GOT3 (cell line): ENCODE measurements at regions not wholly inside any gene's neighbourhood (a gene's known extent, or its start where the extent isn't known, plus 50 kb on each side); places are given as distances from the start of the nearest gene placed in this dataset.
"Not testable (repeated sequence)": the region's sequence is repeated elsewhere in the genome, so short reads cannot be mapped to it uniquely, and the experiment has no call there.

Experiments used
- DNase-seq: peaks from one replicate; lab custom pipeline; 2025; ENCODE audit warnings: mixed read lengths; lab: John Stamatoyannopoulos, UW

DNA sequence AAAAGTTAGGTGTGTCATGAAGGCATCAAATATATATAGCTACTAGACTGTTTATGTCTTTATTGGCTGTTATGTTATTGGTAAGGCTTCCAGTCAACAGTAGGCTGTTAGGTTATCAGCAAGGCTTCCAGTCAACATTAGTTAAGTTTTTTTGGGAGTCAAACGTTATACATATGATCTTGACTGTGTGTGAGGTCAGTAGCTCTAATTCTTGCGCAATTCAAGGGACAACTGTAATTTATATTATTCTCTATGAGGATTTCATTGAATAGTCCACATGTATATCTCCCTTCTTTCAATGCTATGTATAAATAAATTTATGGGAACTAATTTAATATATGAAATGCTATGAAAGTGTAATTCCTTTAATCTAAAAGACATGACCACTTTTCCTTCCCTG is 757.5 kb upstream of the TMEFF2 start:
- no peak for DNase-seq

DNA sequence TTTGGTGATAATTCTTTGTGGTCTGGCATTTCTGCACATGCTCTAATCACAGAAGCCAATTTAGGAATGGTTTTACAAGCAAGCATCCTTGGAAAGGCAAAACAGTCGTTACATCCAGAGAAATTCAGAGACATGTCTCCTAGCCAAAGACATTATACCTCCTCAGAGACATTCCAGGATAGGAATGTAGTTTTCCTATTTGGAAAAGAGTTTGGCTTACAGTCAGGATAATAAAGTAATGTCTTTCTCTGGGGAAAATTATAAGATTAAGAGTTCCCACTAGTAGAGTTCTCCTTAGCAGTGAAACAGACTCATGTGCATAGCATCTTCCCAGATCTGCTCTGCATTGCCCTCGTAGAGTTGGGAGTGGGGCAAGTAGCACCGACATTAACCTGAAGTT is 753.6 kb upstream of the TMEFF2 start:
- DNase-seq, result no peak

DNA sequence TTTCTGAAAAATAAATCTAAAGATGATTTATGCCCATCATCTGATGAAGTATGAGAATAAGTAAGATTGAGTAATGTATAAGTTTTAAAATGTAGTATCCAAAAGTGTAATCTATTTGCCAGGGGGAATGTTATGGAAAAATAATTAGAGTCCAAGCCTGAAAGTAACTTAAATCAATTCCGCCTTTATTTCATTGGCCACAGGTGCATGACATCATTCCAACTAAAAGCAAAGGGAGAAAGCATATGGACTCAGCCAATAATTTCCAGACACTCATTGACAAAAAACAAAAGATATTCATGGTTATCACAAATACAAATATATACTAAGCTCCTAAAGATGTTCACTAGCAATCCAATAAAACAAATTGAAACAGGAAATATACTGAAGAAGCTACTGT is 752.6 kb upstream of the TMEFF2 start:
- no peak for DNase-seq

- no peak for DNase-seq
These were observed 746.0 kb upstream of the TMEFF2 start for GRCh38 chr2:192940767-192941166.

DNA sequence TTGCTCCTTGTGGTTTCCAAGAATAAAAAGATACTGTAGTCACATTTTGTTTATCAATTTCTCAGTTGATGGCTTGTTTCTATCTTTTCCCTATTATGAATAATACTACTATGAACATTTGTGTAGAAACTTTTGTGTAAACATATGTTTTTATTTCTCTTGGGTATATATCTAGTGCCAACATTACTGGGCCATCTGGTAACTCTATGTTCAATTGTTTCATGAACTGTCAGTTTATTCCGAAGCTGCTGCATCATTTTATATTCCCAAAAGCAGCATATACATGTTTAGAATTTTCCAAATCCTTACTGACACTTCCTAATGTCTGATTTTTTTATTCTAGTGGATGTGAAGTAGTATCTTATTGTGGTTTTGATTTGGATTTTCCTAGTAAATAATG is 737.6 kb upstream of the TMEFF2 start:
- DNase-seq, result no peak

DNA sequence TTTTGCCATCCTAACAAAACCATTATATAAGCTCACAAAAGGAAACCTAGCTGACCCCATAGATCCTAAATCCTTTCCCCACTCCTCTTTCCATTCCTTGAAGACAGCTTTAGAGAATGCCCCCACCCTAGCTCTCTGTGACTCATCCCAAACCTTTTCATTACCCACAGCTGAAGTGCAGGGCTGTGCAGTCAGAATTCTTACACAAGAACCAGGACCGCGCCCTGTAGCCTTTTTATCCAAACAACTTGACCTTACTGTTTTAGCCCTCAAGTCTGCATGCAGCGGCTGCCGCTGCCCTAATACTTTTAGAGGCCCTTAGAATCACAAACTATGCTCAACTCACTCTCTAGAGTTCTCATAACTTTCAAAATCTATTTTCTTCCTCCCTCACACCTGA is 726.9 kb upstream of the TMEFF2 start:
- not testable (repeated sequence) for DNase-seq

DNA sequence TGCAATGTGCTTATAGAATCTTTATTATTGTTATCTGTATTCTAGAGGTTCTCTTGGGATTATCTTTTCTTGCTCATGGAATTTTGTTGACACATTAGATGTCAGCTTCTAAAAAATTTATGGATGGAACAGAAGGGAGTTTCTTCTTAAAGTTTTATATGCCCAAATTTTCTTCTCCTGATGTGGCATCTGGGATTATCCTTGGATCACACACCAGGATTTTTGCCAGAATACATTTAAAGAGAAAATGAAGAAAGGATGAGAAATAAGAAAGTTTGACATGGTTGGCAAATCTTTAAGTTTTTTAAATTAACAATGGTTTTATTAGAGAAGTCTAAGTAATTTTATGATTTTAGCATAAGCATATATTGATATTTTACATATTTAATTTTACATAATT is 706.7 kb upstream of the TMEFF2 start:
- no peak for DNase-seq

- DNase-seq, result no peak
These were observed 704.7 kb upstream of the TMEFF2 start for GRCh38 chr2:192899466-192899865.

DNA sequence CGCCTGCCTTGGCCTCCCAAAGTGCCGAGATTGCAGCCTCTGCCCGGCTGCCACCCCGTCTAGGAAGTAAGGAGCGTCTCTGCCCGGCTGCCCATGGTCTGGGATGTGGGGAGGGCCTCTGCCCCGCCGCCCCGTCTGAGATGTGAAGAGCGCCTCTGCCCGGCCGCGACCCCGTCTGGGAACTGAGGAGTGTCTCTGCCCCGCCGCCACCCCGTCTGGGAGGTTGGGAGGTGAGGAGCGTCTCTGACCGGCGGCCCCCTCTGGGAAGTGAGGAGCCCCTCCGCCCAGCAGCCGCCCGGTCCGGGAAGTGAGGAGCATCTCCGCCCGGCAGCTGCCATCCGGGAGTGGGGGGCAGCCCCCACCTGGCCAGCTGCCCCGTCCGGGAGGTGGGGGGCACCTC is 699.2 kb upstream of the TMEFF2 start:
- not testable (repeated sequence) for DNase-seq

DNA sequence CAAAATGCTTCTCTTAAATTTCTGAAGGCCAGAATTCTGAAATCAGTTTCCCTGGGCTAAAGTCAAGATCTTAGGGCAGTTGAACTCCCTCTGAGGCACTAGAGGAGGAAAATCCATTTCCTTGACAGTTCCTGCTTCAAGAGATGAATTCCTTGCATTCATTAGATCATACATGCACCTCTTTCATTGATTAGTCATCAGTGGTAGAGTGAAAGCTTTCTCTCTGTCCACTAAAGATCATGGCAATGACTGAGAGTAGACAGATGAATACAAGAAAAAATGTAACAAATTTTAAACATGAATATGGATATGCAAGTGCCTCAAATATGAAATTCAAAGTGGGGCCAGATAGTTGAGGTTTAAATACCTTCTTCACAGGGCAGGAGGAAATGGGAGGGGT is 693.4 kb upstream of the TMEFF2 start:
- no peak for DNase-seq

DNA sequence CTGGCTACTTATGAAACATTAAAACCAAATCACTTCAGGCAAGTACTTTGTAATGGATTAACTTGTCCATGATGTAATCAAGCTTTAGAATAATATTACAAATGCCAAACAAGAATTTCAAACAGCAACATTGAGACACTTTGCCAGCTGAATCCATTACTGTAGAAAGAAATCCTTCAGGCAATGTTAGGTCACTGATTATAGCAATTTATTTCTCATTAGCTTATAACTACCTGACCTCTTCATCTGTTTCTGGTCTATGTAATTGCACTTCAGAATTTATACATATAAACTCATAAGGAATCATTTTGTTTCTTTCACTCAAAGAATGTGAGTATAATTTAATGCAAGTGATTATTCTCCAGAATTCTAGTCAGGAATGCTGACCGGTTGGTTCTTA is 692.6 kb upstream of the TMEFF2 start:
- DNase-seq, result no peak

DNA sequence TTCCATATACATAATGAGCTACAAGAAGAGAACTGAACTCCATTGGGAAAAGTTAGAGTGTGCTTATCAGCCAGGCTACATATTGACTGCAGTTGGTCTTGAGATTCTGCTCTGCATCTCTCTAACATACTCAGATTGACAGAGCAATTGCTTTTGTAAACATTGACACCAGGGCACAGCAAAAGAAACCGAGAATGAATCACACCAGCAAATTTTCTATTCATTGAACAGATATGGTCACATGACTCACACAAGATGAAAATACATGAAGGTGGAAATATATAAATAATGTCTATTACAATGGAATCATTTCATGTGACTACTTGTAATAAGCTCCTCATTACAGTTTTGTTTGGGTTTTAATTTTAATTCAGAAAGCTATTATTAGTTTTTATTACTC is 691.9 kb upstream of the TMEFF2 start:
- no peak for DNase-seq

DNA sequence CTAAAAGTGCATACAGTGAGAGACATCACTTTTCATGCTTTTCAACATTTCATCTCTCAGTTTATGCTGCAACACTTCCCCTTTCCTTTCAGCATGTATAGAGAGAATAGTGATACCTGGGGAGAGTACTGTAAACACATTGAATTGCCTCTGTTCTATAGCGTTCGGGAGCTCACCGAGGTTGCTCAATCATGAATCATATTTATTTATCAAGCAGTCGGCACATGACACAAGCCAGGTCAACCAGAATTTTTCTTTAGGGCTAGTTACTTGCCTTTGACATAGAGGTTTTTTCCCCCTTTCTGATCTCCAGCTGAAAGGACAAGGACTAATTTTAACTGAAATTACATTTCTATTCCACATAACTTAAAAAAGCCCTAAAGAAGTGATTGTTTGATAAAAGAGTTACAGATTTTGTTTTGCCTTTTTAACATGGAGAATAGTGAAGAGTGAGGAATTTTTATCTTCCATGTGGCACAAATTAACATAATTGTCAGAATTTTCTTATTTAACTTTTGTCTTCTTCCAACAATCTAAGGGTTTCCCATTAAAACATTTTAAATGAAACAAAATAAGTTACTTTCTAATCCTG is 690.9 kb upstream of the TMEFF2 start:
- no peak for DNase-seq

DNA sequence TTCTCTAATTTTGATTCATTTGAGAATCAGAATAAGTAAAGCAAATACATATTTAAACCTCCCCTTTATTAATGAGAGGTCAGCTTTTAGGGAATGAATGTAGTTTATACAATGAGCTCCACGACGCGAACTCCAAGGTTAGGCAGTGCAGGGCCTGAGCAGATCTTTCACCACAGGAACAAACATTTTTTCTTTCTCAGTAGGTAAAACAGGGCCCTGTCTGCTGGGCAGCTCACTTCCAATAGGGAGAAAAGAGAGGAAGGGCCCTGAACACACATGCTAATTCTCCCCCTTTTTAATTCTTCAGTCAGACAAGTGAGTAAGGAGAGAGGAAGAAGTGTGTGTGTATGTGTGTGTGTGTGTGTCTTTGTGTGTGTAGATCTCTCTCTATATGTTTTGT is 682.4 kb upstream of the TMEFF2 start:
- DNase-seq, result no peak

GRCh38 chr2:192876698-192877097 is 682.0 kb upstream of the TMEFF2 start:
- DNase-seq, result no peak

DNA sequence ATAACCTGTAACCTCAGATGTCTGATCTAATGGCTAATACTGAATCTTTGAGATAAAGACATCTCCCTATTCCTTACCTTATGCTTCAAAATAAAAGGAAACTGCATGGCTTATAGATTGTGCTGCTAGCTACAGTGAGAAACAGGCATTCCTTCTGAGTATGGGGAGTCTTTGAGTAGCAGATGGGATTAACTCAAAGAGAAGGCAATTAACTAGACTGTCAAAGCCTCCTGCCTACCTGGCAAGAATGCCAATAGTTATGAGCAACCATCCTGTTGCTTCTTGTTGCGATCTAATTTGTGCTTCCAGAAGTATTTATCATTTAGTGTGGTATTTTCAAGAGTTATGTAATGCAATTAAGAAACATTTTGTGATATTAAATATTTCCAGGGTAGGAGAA is 660.0 kb upstream of the TMEFF2 start:
- DNase-seq, result no peak

DNA sequence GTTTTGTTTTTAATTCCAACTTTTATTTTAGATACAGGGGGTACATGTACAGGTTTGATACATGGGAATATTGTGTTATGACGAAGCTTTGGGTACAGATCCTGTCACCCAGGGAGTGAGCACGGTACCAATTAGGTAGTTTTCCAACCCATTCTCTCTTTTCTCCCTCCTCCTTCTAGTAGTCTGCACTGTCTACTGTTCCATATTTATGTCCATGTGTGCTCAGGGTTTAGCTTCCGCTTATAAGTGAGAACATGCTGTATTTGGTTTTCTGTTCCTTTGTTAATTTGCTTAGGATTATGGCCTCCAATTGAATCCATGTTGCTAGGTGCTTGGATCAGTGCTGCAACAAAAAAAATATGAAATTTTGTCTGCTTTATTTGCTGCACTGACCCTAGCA is 659.3 kb upstream of the TMEFF2 start:
- no peak for DNase-seq

- DNase-seq, result no peak
These were observed 634.2 kb upstream of the TMEFF2 start for GRCh38 chr2:192828947-192829346.

DNA sequence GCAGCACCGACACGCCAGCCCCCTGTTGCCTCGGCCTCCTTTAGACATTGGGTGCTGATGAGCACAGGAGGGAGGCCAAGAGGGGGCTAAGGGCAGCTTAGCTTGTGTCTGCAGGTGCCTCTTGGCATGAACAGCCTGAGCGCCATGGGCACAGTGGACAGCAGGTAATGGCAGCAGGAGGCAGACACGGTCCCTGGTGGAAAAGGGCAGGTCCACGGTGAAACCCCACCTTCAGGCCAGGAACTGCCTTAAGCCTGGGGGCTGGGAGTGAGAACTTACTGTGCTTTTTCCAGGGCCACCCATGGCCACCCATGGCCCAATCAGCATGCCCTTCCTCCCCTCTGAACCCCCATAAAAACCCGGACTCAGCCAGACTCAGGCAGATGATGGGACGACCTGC is 633.4 kb upstream of the TMEFF2 start:
- DNase-seq, result no peak

- no peak for DNase-seq
These were observed 633.0 kb upstream of the TMEFF2 start for GRCh38 chr2:192827735-192828134.

GRCh38 chr2:192814376-192814775 is 619.6 kb upstream of the TMEFF2 start:
- DNase-seq, result no peak

GRCh38 chr2:192813341-192813740 is 618.6 kb upstream of the TMEFF2 start:
- DNase-seq, result no peak

DNA sequence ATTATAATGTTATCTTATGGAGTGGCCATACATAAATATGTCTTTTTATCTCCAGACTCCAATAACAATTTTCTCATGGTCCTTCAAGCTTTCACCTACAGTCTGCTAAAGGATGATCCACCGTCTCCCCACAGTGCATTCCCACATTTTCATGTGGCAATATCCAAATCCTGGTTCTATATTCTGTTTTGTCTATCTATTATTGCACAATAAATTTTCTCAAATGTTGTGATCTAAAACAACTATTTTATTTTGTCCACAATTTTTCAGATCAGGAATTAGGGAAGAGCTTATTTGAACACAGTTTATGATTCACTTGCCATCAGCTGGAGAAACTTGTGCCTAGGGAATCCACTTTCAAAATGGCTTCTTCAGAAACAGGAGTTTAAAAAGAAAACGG is 614.4 kb upstream of the TMEFF2 start:
- no peak for DNase-seq

DNA sequence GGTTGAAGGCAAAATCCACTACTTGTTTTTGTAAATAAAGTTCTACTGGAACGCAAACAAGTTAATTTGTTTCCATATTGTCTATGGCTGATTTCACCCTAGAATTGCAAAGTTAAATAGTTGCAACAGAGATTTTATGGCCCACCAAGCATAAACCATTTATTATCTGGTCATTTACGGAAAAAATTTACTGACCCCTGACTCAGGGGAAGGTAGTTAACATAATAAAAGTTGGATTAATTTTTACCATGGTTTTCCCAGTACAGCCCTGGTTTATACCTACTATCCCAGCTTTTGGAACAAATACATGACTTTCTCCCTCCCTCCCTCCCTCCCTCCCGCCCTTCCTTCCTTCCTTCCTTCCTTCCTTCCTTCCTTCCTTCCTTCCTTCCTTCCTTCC is 588.9 kb upstream of the TMEFF2 start:
- DNase-seq, result no peak
